ENCODE measurements at regions not wholly inside any gene's neighbourhood (a gene's known extent, or its start where the extent isn't known, plus 50 kb on each side); places are given as distances from the start of the nearest gene placed in this dataset.

- no peak overlapping the region for H3K4me3 ChIP-seq (replicated peaks in 1 of 2; ENCODE audit: low read depth in 2 of 2, low read length in 2 of 2)
- TF ChIP-seq CTCF (IDR thresholded peaks at IDR 0.05; ENCODE audit: low read depth, low read length), result no peak
- DNase-seq (ENCODE audit: low read depth in 2 of 2), result no peak
Measured at GRCh38 chr4:116952530-116953136, 132.7 kb downstream of the TRAM1L1 start.

GRCh38 chr4:116949856-116950255 is 135.5 kb downstream of the TRAM1L1 start:
- TF ChIP-seq CTCF (IDR thresholded peaks at IDR 0.05; ENCODE audit: low read depth, low read length), result no peak
- DNase-seq (ENCODE audit: low read depth in 2 of 2), result no peak
- H3K4me3 ChIP-seq (replicated peaks in 1 of 2; ENCODE audit: low read depth in 2 of 2, low read length in 2 of 2), result no peak overlapping the region

- H3K4me3 ChIP-seq (replicated peaks in 1 of 2; ENCODE audit: low read depth in 2 of 2, low read length in 2 of 2), result no peak overlapping the region
- no peak for DNase-seq (ENCODE audit: low read depth in 2 of 2)
- TF ChIP-seq CTCF (IDR thresholded peaks at IDR 0.05; ENCODE audit: low read depth, low read length), result no peak
Measured at GRCh38 chr4:116942315-116942714, 143.1 kb downstream of the TRAM1L1 start.

GRCh38 chr4:116930329-116930728 is 155.0 kb downstream of the TRAM1L1 start:
- DNase-seq (ENCODE audit: low read depth in 2 of 2), result no peak
- TF ChIP-seq CTCF (IDR thresholded peaks at IDR 0.05; ENCODE audit: low read depth, low read length), result no peak

GRCh38 chr4:116926631-116927295 is 158.6 kb downstream of the TRAM1L1 start:
- DNase-seq (ENCODE audit: low read depth in 2 of 2), result no peak
- TF ChIP-seq CTCF (IDR thresholded peaks at IDR 0.05; ENCODE audit: low read depth, low read length), result no peak
- H3K4me3 ChIP-seq (replicated peaks in 1 of 2; ENCODE audit: low read depth in 2 of 2, low read length in 2 of 2), result no peak overlapping the region

More at GRCh38 chr4:116930329-116930728, 155.0 kb downstream of the TRAM1L1 start:
- no peak overlapping the region for H3K4me3 ChIP-seq (replicated peaks in 1 of 2; ENCODE audit: low read depth in 2 of 2, low read length in 2 of 2)

GRCh38 chr4:116925900-116926457 is 159.4 kb downstream of the TRAM1L1 start:
- TF ChIP-seq CTCF (IDR thresholded peaks at IDR 0.05; ENCODE audit: low read depth, low read length), result no peak
- H3K4me3 ChIP-seq (replicated peaks in 1 of 2; ENCODE audit: low read depth in 2 of 2, low read length in 2 of 2), result no peak overlapping the region
- no peak for DNase-seq (ENCODE audit: low read depth in 2 of 2)
